Nephron (organoid): ENCODE measurements at regions not wholly inside any gene's neighbourhood (a gene's known extent, or its start where the extent isn't known, plus 50 kb on each side); places are given as distances from the start of the nearest gene placed in this dataset.
A peak's percentile ranks its signal among the peaks of the same experiment; 100 is the strongest.

Experiments
- H3K27ac Mint-ChIP-seq, 3 experiments: 2 replicates each; pipeline ENCODE4 v1.8.0; 2020; ENCODE audit warnings: mixed read lengths in 3 of 3, mild to moderate bottlenecking in 2 of 3, moderate library complexity in 1 of 3
- H3K27me3 Mint-ChIP-seq: 2 replicates; pipeline ENCODE4 v1.8.0; 2021; ENCODE audit warnings: low read depth, mild to moderate bottlenecking, moderate library complexity, mixed read lengths
- H3K36me3 Mint-ChIP-seq: 2 replicates; pipeline ENCODE4 v1.8.0; 2020; ENCODE audit warnings: low read depth, mixed read lengths
- H3K4me1 Mint-ChIP-seq: 2 replicates; pipeline ENCODE4 v1.8.0; 2020; ENCODE audit warnings: mixed read lengths
- H3K4me3 Mint-ChIP-seq, 3 experiments: 2 replicates each; pipeline ENCODE4 v1.8.0; 2020; ENCODE audit warnings: mild to moderate bottlenecking in 3 of 3, mixed read lengths in 3 of 3, moderate library complexity in 2 of 3
- H3K9me3 Mint-ChIP-seq: 2 replicates; pipeline ENCODE4 v1.8.0; 2020; ENCODE audit warnings: mixed read lengths
- CTCF ChIP-seq, 3 experiments: fragments of 200-600 bp; sonication (generic); IDR thresholded peaks; one replicate each; pipeline ENCODE4 v1.5.0; 2021; ENCODE audit warnings: antibody characterized with exemption in 3 of 3; ENCODE audit not compliant: unreplicated experiment in 3 of 3

GRCh38 chr9:19926774-19927173, 137.9 kb upstream of the SLC24A2 start:
- no peak for TF ChIP-seq CTCF (IDR thresholded peaks at IDR 0.05; ENCODE audit: unreplicated experiment in 3 of 3)
- peaks cover 17% of the 10 kb centered on the region for H3K4me1 Mint-ChIP-seq
- H3K4me3 Mint-ChIP-seq, result peak overlapping the region; percentile 83 to 90 (median 85)
- peaks cover 21% of the 10 kb centered on the region for H3K27me3 Mint-ChIP-seq
- no peaks in the 10 kb centered on the region for H3K9me3 Mint-ChIP-seq
- peak overlapping the region in 2 of 3 experiments; percentile 11 to 52 for H3K27ac Mint-ChIP-seq
- no peaks in the 10 kb centered on the region for H3K36me3 Mint-ChIP-seq

GRCh38 chr9:19925674-19926503, 137.1 kb upstream of the SLC24A2 start:
- H3K27me3 Mint-ChIP-seq, result peaks cover 21% of the 10 kb centered on the region
- peak overlapping the region; percentile 83 to 90 (median 85) for H3K4me3 Mint-ChIP-seq

GRCh38 chr9:19924080-19924479, 135.2 kb upstream of the SLC24A2 start:
- Mint-ChIP-seq H3K36me3 (no peaks in the 10 kb centered on the region), H3K4me3 (no peak overlapping the region), H3K27ac (no peak overlapping the region), H3K9me3 (no peaks in the 10 kb centered on the region), H3K4me1 (peaks cover 17% of the 10 kb centered on the region), H3K27me3 (peaks cover 21% of the 10 kb centered on the region)
- TF ChIP-seq CTCF (IDR thresholded peaks at IDR 0.05; ENCODE audit: unreplicated experiment in 3 of 3), result no peak

More at GRCh38 chr9:19925674-19926503, 137.1 kb upstream of the SLC24A2 start:
- Mint-ChIP-seq H3K9me3 (no peaks in the 10 kb centered on the region), H3K36me3 (no peaks in the 10 kb centered on the region), H3K27ac (peak overlapping the region; percentile 3 to 52 (median 11)), H3K4me1 (peaks cover 17% of the 10 kb centered on the region)
- TF ChIP-seq CTCF (IDR thresholded peaks at IDR 0.05; ENCODE audit: unreplicated experiment in 3 of 3), result peak; percentile 95 to 99 (median 98)

GRCh38 chr9:19922476-19923118, 133.8 kb upstream of the SLC24A2 start:
- TF ChIP-seq CTCF (IDR thresholded peaks at IDR 0.05; ENCODE audit: unreplicated experiment in 3 of 3), result peak; percentile 60 to 72 (median 71)
- Mint-ChIP-seq H3K27me3 (peaks cover 18% of the 10 kb centered on the region), H3K27ac (no peak overlapping the region), H3K4me3 (no peak overlapping the region), H3K36me3 (no peaks in the 10 kb centered on the region), H3K4me1 (peaks cover 15% of the 10 kb centered on the region), H3K9me3 (no peaks in the 10 kb centered on the region)

GRCh38 chr9:19920401-19920800, 131.6 kb upstream of the SLC24A2 start:
- Mint-ChIP-seq H3K27me3 (peaks cover 17% of the 10 kb centered on the region), H3K9me3 (no peaks in the 10 kb centered on the region), H3K27ac (no peak overlapping the region), H3K4me3 (no peak overlapping the region), H3K36me3 (no peaks in the 10 kb centered on the region), H3K4me1 (peaks cover 5% of the 10 kb centered on the region)
- no peak for TF ChIP-seq CTCF (IDR thresholded peaks at IDR 0.05; ENCODE audit: unreplicated experiment in 3 of 3)
